ENCODE measurements at regions not wholly inside any gene's neighbourhood (a gene's known extent, or its start where the extent isn't known, plus 50 kb on each side); places are given as distances from the start of the nearest gene placed in this dataset.

DNA sequence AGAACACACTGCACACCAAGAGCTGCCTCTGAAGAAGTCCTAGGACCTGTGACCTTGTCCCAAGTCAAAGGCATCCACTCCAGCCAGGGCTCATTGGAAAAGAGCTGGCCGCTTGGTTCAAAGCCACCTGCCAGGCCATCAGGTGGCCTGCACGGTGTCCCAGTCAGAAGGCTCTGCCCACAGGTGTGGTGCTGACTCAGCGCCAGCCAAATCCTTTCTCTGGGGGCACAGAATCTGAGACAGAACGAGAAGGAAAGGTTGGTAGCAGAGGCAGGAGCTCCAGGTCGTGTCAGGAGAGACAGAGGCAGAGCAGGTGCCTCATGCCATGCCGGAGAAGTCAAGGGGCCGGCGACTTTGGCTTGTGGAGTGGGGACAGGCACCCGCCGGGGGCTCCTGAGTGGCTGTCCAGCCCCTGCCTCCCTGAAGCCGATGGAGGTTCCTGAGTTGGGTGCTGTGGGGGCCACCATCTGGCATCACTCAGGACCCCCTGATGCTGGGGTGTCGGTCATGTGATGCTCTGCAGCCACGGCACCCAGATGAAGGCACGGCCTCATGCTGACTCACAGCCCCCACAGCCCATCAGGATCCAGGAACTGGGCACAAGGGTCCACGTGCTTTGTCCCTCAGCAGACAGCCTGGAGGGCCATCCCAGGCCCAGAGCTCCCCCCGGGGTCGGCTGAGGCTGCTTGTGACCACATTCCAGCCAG is 128.1 kb upstream of the FOXF1 start:
- TF ChIP-seq, protein P1, sequence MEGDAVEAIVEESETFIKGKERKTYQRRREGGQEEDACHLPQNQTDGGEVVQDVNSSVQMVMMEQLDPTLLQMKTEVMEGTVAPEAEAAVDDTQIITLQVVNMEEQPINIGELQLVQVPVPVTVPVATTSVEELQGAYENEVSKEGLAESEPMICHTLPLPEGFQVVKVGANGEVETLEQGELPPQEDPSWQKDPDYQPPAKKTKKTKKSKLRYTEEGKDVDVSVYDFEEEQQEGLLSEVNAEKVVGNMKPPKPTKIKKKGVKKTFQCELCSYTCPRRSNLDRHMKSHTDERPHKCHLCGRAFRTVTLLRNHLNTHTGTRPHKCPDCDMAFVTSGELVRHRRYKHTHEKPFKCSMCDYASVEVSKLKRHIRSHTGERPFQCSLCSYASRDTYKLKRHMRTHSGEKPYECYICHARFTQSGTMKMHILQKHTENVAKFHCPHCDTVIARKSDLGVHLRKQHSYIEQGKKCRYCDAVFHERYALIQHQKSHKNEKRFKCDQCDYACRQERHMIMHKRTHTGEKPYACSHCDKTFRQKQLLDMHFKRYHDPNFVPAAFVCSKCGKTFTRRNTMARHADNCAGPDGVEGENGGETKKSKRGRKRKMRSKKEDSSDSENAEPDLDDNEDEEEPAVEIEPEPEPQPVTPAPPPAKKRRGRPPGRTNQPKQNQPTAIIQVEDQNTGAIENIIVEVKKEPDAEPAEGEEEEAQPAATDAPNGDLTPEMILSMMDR (IDR thresholded peaks at IDR 0.05), result no peak
- TF ChIP-seq POLR2A (IDR thresholded peaks at IDR 0.05), result no peak
